ENCODE measurements at regions not wholly inside any gene's neighbourhood (a gene's known extent, or its start where the extent isn't known, plus 50 kb on each side); places are given as distances from the start of the nearest gene placed in this dataset.

GRCh38 chr11:19566583-19567379 lies 145.9 kb upstream of the NAV2 start:
- BruUV-seq (replicated peaks) = no TSS peak
- Histone ChIP-seq H3K4me3 (ENCODE audit: low read depth in 2 of 2, low read length in 2 of 2) (no peak overlapping the region), H3K9me3 (ENCODE audit: control insufficient read depth, insufficient read depth, low read depth, low read length) (no peaks in the 10 kb centered on the region), H3K27me3 (ENCODE audit: control insufficient read depth, insufficient read depth, low read length) (no peaks in the 10 kb centered on the region; the same call in 1 of the 2 replicates), H3K36me3 (ENCODE audit: control insufficient read depth, insufficient read depth, low read length) (no peaks in the 10 kb centered on the region), H3K27ac (ENCODE audit: low read length) (no peak overlapping the region), H3K4me1 (ENCODE audit: control insufficient read depth, insufficient read depth, low read length) (0 out of 2 replicates have a peak, but pooled peaks cover 3% of the 10 kb centered on the region)
- in situ Hi-C loops (cut with HindIII; ENCODE audit: low pct_unique_long_range_greater_than_20kb, low sequenced_read_pairs) (no loop called here), intact Hi-C loops (cut with micrococcal nuclease; ENCODE audit: unreplicated experiment) (loop anchor here (10.0 kb wide), 1 partner anchor 238 kb away; no protein-coding TSS in a partner anchor)
- no peak for DNase-seq (ENCODE audit: low read depth, low spot score)
- TF ChIP-seq TCF7L2 (IDR thresholded peaks at IDR 0.05; ENCODE audit: low read depth, low read length) (no peak), CTCF (IDR thresholded peaks at IDR 0.05) (no peak), SIN3A (IDR thresholded peaks at IDR 0.05; ENCODE audit: borderline replicate concordance, insufficient read depth, low read depth, low read length) (no peak), POLR2AphosphoS5 (IDR thresholded peaks at IDR 0.05; ENCODE audit: low read depth, low read length) (no peak), REST (IDR thresholded peaks at IDR 0.05; ENCODE audit: insufficient read depth in 1 of 2, low read depth in 2 of 2, low read length in 1 of 2) (no peak)
- ChIA-PET CTCF (interaction anchor here (0.7 kb wide), 1 partner anchor 251 kb away, joined by 3 read pairs; no protein-coding TSS in a partner anchor), POLR2A (no interaction called here)
- ATAC-seq = no peak

GRCh38 chr11:19565639-19566038 lies 147.0 kb upstream of the NAV2 start:
- H3K4me1 ChIP-seq (ENCODE audit: control insufficient read depth, insufficient read depth, low read length) = 0 out of 2 replicates have a peak, but pooled peaks cover 3% of the 10 kb centered on the region
- in situ Hi-C loops (cut with HindIII; ENCODE audit: low pct_unique_long_range_greater_than_20kb, low sequenced_read_pairs) (no loop called here), intact Hi-C loops (cut with micrococcal nuclease; ENCODE audit: unreplicated experiment) (loop anchor here (10.0 kb wide), 1 partner anchor 239 kb away; no protein-coding TSS in a partner anchor)
- no peak overlapping the region for H3K27ac ChIP-seq (ENCODE audit: low read length)
- BruUV-seq (replicated peaks) = no TSS peak
- TF ChIP-seq CTCF (IDR thresholded peaks at IDR 0.05) = no peak
- no peak for TF ChIP-seq SIN3A (IDR thresholded peaks at IDR 0.05; ENCODE audit: borderline replicate concordance, insufficient read depth, low read depth, low read length)
- TF ChIP-seq POLR2AphosphoS5 (IDR thresholded peaks at IDR 0.05; ENCODE audit: low read depth, low read length) = no peak
- TF ChIP-seq TCF7L2 (IDR thresholded peaks at IDR 0.05; ENCODE audit: low read depth, low read length) = no peak
- no peak for TF ChIP-seq REST (IDR thresholded peaks at IDR 0.05; ENCODE audit: insufficient read depth in 1 of 2, low read depth in 2 of 2, low read length in 1 of 2)
- CTCF ChIA-PET = interaction anchor here (0.8 kb wide), 1 partner anchor 235 kb away, joined by 3 read pairs; no protein-coding TSS in a partner anchor
- H3K36me3 ChIP-seq (ENCODE audit: control insufficient read depth, insufficient read depth, low read length) = no peaks in the 10 kb centered on the region
- DNase-seq (ENCODE audit: low read depth, low spot score) (no peak), ATAC-seq (no peak)
- H3K4me3 ChIP-seq (ENCODE audit: low read depth in 2 of 2, low read length in 2 of 2) = no peak overlapping the region
- H3K27me3 ChIP-seq (ENCODE audit: control insufficient read depth, insufficient read depth, low read length) = peaks cover under 1% of the 10 kb centered on the region; the same call in 1 of the 2 replicates
- POLR2A ChIA-PET = no interaction called here
- H3K9me3 ChIP-seq (ENCODE audit: control insufficient read depth, insufficient read depth, low read depth, low read length) = no peaks in the 10 kb centered on the region
